IPS-NIHi11 (cell line): ENCODE measurements at regions not wholly inside any gene's neighbourhood (a gene's known extent, or its start where the extent isn't known, plus 50 kb on each side); places are given as distances from the start of the nearest gene placed in this dataset.

Experiments used
- DNase-seq: peaks from one replicate; pipeline ENCODE4 v3.0.0; 2012; ENCODE audit warnings: mixed read lengths, low spot score

- no peak for DNase-seq
Observed at GRCh38 chr11:57103899-57104605, 77.7 kb upstream of the LRRC55 start.

- no peak for DNase-seq
Observed at GRCh38 chr11:57109331-57109730, 72.4 kb upstream of the LRRC55 start.

- no peak for DNase-seq
Observed at GRCh38 chr11:57111619-57112018, 70.1 kb upstream of the LRRC55 start.

- DNase-seq, result peak; percentile 66
Observed at GRCh38 chr11:57116654-57117053, 65.1 kb upstream of the LRRC55 start.

- no peak for DNase-seq
Observed at GRCh38 chr11:57120192-57120965, 61.4 kb upstream of the LRRC55 start.

GRCh38 chr11:57121996-57122395 is 59.8 kb upstream of the LRRC55 start:
- DNase-seq, result no peak

GRCh38 chr11:57123590-57123989 is 58.2 kb upstream of the LRRC55 start:
- DNase-seq, result no peak

- DNase-seq, result no peak
Observed at GRCh38 chr11:57124505-57124904, 57.2 kb upstream of the LRRC55 start.

- no peak for DNase-seq
Observed at GRCh38 chr11:57124917-57125316, 56.8 kb upstream of the LRRC55 start.

- DNase-seq, result no peak
Observed at GRCh38 chr11:57126766-57127400, 54.9 kb upstream of the LRRC55 start.

- peak; percentile 64 for DNase-seq
Observed at GRCh38 chr11:57131080-57131790, 50.5 kb upstream of the LRRC55 start.
